OCI-M1 (cell line): ENCODE measurements at regions not wholly inside any gene's neighbourhood (a gene's known extent, or its start where the extent isn't known, plus 50 kb on each side); places are given as distances from the start of the nearest gene placed in this dataset.
A peak's percentile ranks its signal among the peaks of the same experiment; 100 is the strongest.
"Not testable (repeated sequence)": the region's sequence is repeated elsewhere in the genome, so short reads cannot be mapped to it uniquely, and the experiment has no call there.

ENCODE experiments used
- DNase-seq: peaks from one replicate; lab custom pipeline; 2025; lab: John Stamatoyannopoulos, UW

GRCh38 chr21:25487046-25487594, 120.2 kb downstream of the MRPL39 start:
- peak; percentile 93 for DNase-seq

- peak; percentile 40 for DNase-seq
These were observed 121.4 kb downstream of the MRPL39 start for GRCh38 chr21:25485914-25486313.

DNA sequence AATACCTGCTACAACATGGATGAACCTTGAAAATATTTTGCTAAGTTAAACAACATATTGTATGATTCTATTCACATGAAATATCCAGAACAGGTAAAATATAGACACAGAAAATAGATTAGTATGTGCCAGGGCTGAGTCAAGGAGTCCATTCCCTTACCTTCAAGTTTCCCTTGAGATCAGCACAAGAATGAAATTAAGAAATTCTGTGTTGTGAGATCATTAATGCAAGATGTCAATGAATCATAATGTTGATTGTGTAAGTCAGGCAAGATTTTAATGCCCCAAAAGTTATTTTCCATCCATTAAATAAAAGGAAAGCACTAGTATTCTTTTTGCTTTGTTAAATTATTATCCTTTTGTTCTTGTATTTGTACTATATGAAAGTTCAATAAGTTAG, 139.4 kb downstream of the MRPL39 start:
- no peak for DNase-seq

DNA sequence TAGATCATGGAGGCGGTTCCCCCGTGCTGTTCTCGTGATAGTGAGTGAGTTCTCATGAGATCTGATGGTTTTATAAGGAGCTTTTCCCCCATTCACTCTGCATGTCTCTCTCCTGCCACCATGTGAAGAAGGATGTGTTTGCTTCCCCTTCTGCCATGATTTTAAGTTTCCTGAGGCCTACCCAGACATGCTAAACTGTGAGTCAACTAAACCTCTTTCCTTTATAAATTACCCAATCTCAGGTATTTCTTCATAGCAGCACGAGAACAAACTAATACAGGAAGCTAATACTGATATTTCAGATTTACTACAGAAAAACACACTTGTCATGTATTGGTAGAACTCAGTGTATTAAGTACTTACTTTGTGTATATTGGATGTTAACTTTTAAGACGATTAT, 140.2 kb downstream of the MRPL39 start:
- DNase-seq, result not testable (repeated sequence)

- DNase-seq, result no peak
These were observed 140.8 kb downstream of the MRPL39 start for GRCh38 chr21:25466470-25466869.

GRCh38 chr21:25465263-25465662, 142.0 kb downstream of the MRPL39 start:
- DNase-seq, result no peak

- no peak for DNase-seq
These were observed 143.0 kb downstream of the MRPL39 start for GRCh38 chr21:25464275-25464674.

GRCh38 chr21:25462517-25462971, 144.7 kb downstream of the MRPL39 start:
- no peak for DNase-seq

GRCh38 chr21:25461725-25462124, 145.6 kb downstream of the MRPL39 start:
- DNase-seq, result no peak

DNA sequence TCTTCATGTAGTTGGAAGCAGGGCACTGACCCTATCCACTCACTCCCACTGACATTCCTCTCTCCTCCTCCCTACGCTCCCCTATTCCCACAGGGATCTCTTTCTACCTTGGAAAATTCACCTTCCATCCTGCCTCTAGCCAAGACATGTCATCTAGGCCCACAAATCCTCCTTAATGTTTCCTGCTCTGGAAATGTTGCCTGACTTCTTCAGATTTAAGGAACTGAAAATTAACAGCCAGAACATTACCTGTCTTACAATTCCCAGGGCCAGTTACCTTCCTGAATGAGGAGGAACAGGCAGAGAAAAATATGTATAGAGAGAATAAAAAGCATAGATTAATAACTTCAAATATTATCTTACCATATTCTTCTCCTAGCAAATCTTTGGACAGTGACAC, 147.3 kb downstream of the MRPL39 start:
- no peak for DNase-seq

- peak; percentile 48 for DNase-seq
These were observed 147.9 kb downstream of the MRPL39 start for GRCh38 chr21:25459365-25459764.

- DNase-seq, result peak; percentile 14
These were observed 148.8 kb downstream of the MRPL39 start for GRCh38 chr21:25458484-25458883.

DNA sequence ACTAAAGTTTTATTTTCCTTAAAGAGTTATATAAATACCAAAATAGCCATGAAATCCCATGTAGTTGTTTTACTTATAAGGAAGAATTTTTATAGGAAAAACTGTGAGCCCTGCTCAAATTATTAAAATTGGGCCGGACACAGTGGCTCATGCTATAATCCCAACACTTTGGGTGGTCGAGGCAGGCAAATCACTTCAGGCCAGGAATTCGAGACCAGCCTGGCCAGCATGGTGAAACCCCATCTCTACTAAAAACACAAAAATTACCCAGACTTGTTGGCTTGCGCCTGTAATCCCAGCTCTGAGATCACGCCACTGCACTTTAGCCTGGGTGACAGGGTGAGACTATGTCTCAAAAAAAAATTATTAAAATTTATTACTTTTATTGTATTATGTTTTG, 149.3 kb downstream of the MRPL39 start:
- no peak for DNase-seq

- peak; percentile 93 for DNase-seq
These were observed 149.9 kb downstream of the MRPL39 start for GRCh38 chr21:25457411-25457810.

DNA sequence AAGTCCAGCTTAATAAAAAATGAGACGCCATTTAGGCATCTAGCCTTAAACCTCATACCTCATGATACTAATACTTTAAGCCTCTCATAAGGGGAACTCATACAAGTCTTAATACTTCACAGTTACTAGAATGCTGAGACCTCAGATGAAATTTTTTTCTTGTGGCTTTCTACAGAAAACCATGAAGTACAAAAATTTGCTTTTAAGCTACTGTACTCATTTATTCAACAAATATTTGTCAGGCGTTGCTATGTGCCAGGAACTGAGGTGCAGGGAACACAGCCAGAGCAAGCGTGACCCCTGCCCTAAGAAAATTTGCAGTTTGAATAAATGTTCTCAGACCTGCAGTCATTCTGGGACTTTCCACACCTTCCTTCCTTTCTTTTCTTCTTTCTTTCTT, 150.6 kb downstream of the MRPL39 start:
- DNase-seq, result peak; percentile 20

GRCh38 chr21:25453524-25453923, 153.8 kb downstream of the MRPL39 start:
- DNase-seq, result no peak

DNA sequence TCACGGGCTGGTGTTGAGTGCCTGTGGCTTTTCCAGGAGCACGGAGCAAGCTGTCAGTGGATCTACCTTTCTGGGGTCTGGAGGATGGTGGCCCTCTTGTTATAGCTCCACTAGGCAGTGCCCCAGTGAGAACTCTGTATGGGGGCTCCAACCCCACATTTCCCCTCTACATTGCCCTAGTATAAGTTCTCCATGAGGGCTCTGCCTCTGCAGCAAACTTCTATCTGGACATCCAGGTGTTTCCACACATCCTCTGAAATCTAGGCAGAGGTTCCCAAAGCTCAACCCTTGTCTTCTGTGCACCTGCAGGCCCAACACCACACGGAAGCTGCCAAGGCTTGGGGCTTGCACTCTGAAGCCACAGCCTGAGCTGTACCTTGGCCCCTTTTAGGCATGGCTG, 157.3 kb downstream of the MRPL39 start:
- no peak for DNase-seq

DNA sequence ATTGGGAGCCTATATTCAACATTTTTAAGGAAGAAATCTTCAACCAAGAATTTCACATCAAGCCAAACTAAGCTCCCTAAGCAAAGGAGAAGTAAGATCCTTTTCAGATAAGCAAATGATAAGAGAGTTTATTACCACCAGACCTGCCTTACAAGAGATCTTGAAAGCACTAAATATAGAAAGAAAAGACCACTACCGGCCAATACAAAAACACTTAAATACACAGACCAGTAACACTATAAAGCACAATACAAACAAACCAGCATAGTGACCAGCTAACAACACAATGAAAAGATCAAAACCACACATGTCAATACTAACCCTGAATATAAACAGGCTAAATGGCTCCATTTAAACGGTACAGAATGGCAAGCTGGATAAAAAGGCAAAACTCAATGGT, 165.4 kb downstream of the MRPL39 start:
- peak; percentile 26 for DNase-seq

- DNase-seq, result not testable (repeated sequence)
These were observed 169.8 kb downstream of the MRPL39 start for GRCh38 chr21:25437465-25437864.

DNA sequence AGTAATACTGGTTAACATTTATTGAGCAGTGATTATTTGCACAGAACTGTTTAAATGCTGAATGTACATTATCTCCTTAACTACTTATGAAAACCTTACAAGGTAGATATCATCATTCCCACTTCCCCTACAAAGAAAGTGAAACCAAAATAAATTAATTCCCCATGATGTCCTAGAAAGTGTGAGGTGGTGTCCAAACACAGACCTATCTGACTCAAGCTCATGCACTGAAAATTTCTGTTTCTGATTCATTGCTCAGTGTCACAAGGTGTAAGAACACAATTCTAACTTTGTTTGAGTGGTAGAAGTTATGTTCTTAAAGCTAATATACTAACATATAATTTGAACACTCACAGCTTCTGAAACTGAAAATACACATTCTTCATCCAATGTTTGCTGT, 178.7 kb downstream of the MRPL39 start:
- DNase-seq, result peak; percentile 77

- no peak for DNase-seq
These were observed 179.5 kb downstream of the MRPL39 start for GRCh38 chr21:25427828-25428227.

DNA sequence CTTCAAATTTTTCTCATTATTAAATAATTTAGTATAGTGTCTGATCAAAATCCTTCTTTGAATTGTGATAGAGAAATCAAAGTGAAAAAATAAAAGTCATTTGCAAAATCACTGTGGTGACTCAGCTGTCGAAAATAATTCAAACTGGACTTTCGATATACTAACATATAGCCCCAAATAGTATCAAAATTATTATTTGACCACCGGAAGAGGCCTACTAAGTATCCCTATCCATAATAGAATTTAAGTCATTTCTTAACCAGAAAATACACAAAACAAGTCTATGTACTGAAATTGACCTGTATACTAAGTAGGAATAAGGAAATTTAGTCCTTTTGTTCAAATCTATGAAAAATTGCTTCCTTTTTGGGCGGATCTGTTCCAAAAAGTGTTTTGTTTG, 180.7 kb downstream of the MRPL39 start:
- DNase-seq, result no peak

DNA sequence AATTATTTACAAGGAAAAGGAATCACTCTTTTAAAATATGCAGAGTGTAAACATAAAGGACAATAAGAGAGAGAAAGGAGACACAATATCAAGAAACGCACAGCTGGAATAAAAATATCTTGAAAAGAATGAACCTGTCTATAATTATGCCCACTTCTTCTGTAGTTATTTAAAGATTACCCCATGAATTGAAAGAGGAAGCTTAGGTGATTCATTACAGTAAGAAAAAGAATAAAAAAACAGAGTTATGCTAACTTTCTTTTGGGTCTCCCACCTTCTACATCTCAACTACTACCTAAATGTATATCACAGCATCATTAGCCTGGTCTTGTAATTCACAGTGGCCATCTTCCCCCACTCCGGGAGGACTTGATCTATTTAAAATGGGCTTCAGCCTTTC, 182.1 kb downstream of the MRPL39 start:
- DNase-seq, result no peak

GRCh38 chr21:25424634-25425033, 182.6 kb downstream of the MRPL39 start:
- DNase-seq, result no peak

GRCh38 chr21:25424048-25424447, 183.2 kb downstream of the MRPL39 start:
- DNase-seq, result no peak
